Ovary (tissue), 3 donors: ENCODE measurements at regions not wholly inside any gene's neighbourhood (a gene's known extent, or its start where the extent isn't known, plus 50 kb on each side); places are given as distances from the start of the nearest gene placed in this dataset.

Source experiments
- EP300 ChIP-seq: sonication (generic); formaldehyde crosslinking; IDR thresholded peaks from one replicate; pipeline ENCODE4 v1.6.1; 2017; ENCODE audit warnings: antibody characterized with exemption
- TF ChIP-seq, protein P1 (sequence below), 3 donors: fragments of 450-650 bp in 2 of 3; fragments of 200-600 bp in 1 of 3; IDR thresholded peaks; one replicate each; pipeline versions ENCODE4 v1.5.1 to v1.8.0; 2016 to 2022; ENCODE audit warnings: antibody characterized with exemption in 3 of 3, mild to moderate bottlenecking in 1 of 3
- donor health status: DM: no; HTN: no; CAD: no.

DNA sequence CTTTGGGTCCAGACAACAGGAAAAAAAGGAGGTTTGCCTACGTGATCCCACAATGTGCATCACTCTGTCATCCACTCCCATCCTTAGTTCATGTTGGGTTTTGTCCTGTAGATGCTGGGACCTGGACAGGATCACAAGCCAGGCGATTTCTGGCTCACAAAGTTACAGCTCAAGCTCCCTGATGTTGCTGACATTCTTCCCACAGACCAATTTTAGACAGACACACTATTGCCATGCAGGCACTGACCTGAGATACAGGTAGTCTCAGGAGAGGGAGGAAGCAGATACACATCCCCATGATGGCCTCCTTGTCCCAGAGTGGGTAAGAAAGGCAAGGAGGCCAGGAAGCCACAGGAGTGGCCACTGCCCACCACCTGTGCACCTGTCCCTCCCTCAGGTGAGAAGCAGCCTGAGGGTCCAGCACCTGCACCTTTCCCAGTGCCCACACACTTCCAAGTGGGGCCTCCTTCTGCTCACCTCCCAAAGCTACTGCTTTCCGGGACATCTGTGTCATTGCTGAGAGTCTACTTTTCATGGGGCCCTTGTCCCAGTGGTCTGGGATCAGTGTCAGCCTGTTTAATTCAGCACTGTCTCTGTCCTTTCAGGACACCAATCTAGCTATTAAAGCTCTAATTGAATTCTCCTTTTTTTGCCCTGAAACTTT lies 52.0 kb upstream of the TOP3B start:
- TF ChIP-seq, protein P1, sequence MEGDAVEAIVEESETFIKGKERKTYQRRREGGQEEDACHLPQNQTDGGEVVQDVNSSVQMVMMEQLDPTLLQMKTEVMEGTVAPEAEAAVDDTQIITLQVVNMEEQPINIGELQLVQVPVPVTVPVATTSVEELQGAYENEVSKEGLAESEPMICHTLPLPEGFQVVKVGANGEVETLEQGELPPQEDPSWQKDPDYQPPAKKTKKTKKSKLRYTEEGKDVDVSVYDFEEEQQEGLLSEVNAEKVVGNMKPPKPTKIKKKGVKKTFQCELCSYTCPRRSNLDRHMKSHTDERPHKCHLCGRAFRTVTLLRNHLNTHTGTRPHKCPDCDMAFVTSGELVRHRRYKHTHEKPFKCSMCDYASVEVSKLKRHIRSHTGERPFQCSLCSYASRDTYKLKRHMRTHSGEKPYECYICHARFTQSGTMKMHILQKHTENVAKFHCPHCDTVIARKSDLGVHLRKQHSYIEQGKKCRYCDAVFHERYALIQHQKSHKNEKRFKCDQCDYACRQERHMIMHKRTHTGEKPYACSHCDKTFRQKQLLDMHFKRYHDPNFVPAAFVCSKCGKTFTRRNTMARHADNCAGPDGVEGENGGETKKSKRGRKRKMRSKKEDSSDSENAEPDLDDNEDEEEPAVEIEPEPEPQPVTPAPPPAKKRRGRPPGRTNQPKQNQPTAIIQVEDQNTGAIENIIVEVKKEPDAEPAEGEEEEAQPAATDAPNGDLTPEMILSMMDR (IDR thresholded peaks at IDR 0.05), result no peak
- TF ChIP-seq EP300, result no peak
